Erythroblast (primary cell): ENCODE measurements at regions not wholly inside any gene's neighbourhood (a gene's known extent, or its start where the extent isn't known, plus 50 kb on each side); places are given as distances from the start of the nearest gene placed in this dataset.

Experiments
- GATA1 ChIP-seq: IDR thresholded peaks from 2 replicates; pipeline ENCODE4 v1.6.1; 2011; ENCODE audit warnings: low read depth, mild to moderate bottlenecking, control low read depth, low read length, moderate library complexity
- POLR2A ChIP-seq: IDR thresholded peaks from 2 replicates; pipeline ENCODE4 v1.6.1; 2011; ENCODE audit warnings: mild to moderate bottlenecking, low read length

DNA sequence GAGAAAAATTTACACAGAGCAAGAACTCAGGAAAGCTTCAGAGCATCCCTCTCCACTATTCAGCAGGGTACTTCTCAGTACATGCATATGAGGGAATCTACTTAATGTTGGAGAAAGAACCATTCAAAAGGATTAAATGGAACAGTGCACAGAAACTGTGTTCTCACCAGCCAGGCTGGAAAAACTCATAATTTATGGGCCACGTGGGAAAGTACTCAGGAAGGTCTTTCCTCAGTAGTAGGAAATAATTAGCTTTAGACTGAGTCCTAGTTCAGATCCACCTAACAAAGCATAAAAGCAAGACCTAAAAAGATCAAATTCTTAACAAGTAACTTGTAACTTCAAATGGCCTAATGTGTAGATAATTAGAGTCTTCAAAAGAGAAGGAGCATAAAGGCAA lies 134.0 kb downstream of the FAM76B start:
- TF ChIP-seq POLR2A (no peak), GATA1 (no peak)
